Tibial nerve (tissue), 4 donors: ENCODE measurements at regions not wholly inside any gene's neighbourhood (a gene's known extent, or its start where the extent isn't known, plus 50 kb on each side); places are given as distances from the start of the nearest gene placed in this dataset.

ENCODE experiments used
- DNase-seq, 2 donors: peaks; one replicate each; pipeline ENCODE4 v3.0.0-alpha.2; 2019; ENCODE audit warnings: low spot score in 2 of 2
- H3K27ac ChIP-seq, 4 donors: fragments of 200-600 bp; sonication (generic) in 3 of 4; one replicate each; pipeline ENCODE4 v1.5.1; 2017 to 2019; ENCODE audit warnings: mild to moderate bottlenecking in 1 of 4
- H3K27me3 ChIP-seq, 2 donors: fragments of 200-600 bp; sonication (generic) in 1 of 2; one replicate each; pipeline versions ENCODE4 v1.5.1 to v1.6.0; 2017 to 2019
- H3K36me3 ChIP-seq, 3 donors: fragments of 200-600 bp; sonication (generic); one replicate each; pipeline ENCODE4 v1.5.1; 2018 to 2019
- H3K4me1 ChIP-seq, 4 donors: fragments of 200-600 bp; sonication (generic) in 3 of 4; one replicate each; pipeline ENCODE4 v1.5.1; 2017 to 2019
- H3K4me3 ChIP-seq, 4 donors: fragments of 200-600 bp; sonication (generic) in 3 of 4; one replicate each; pipeline ENCODE4 v1.5.1; 2017 to 2019; ENCODE audit warnings: mild to moderate bottlenecking in 1 of 4, moderate library complexity in 1 of 4
- H3K9me3 ChIP-seq, 4 donors: fragments of 200-600 bp; sonication (generic) in 3 of 4; one replicate each; pipeline ENCODE4 v1.5.1; 2017 to 2019
- EP300 ChIP-seq, 2 donors: sonication (generic); formaldehyde crosslinking; IDR thresholded peaks; one replicate each; pipeline ENCODE4 v1.6.1; 2017; ENCODE audit warnings: antibody characterized with exemption in 2 of 2, mild to moderate bottlenecking in 1 of 2
- POLR2A ChIP-seq, 2 donors: fragments of 450-650 bp; IDR thresholded peaks; one replicate each; pipeline ENCODE4 v1.6.1; 2017; ENCODE audit warnings: antibody characterized with exemption in 2 of 2, mild to moderate bottlenecking in 2 of 2, moderate library complexity in 2 of 2
- WGBS, 2 donors: methylation state at CpG; one replicate each; pipeline ENCODE4 v1.1.5; 2018; 5-methylcytosine and 5-hydroxymethylcytosine counted together
- TF ChIP-seq, protein P1 (sequence below), 5 experiments: fragments of 200-600 bp in 3 of 5; fragments of 450-650 bp in 2 of 5; sonication (generic) in 3 of 5; IDR thresholded peaks; one replicate each; pipeline ENCODE4 v1.5.1; 2016 to 2019; ENCODE audit warnings: antibody characterized with exemption in 5 of 5, mild to moderate bottlenecking in 3 of 5, moderate library complexity in 2 of 5

DNA sequence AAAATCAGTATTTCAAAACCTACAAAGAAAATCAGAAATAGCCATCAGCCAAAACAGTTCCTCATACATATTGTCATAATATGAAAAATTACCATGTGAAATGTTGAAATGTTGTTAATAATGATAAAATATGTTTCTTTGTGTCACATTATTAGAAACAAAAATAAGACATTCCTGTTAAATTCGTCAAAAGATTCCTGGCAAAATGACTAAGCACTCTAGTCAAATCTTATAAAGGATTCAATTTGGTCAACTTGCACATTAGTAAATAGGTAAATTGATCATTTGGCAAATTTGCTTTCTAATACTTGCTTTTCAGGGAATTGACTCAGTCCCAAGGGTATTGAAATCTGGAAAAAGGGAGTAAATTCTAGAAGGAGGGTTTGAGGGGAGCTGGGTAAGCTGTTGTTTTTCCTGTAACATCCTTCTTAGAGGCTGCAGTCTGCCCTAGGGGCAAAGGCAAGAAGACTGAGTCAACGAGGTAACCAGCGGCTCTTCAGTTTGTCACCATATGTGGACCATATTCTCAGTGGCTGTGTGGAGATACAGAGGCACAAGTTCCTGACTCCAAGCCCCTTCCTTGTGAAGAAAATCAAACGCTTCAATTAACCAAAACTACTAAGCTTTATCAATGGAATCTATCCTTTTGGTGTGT, 482.3 kb downstream of the TNS1 start:
- no peak for TF ChIP-seq POLR2A (IDR thresholded peaks at IDR 0.05)
- TF ChIP-seq EP300 (IDR thresholded peaks at IDR 0.05), result no peak
- TF ChIP-seq, protein P1, sequence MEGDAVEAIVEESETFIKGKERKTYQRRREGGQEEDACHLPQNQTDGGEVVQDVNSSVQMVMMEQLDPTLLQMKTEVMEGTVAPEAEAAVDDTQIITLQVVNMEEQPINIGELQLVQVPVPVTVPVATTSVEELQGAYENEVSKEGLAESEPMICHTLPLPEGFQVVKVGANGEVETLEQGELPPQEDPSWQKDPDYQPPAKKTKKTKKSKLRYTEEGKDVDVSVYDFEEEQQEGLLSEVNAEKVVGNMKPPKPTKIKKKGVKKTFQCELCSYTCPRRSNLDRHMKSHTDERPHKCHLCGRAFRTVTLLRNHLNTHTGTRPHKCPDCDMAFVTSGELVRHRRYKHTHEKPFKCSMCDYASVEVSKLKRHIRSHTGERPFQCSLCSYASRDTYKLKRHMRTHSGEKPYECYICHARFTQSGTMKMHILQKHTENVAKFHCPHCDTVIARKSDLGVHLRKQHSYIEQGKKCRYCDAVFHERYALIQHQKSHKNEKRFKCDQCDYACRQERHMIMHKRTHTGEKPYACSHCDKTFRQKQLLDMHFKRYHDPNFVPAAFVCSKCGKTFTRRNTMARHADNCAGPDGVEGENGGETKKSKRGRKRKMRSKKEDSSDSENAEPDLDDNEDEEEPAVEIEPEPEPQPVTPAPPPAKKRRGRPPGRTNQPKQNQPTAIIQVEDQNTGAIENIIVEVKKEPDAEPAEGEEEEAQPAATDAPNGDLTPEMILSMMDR (IDR thresholded peaks at IDR 0.05), result no peak
- Histone ChIP-seq H3K27me3 (no peaks in the 10 kb centered on the region), H3K9me3 (no peaks in the 10 kb centered on the region), H3K36me3 (no peaks in the 10 kb centered on the region), H3K27ac (no peak overlapping the region), H3K4me1 (no peaks in the 10 kb centered on the region), H3K4me3 (no peak overlapping the region)
- 75 to 80% methylated on average over 4 of the region's 4 CpGs for WGBS, 2 donors
- DNase-seq, result no peak

DNA sequence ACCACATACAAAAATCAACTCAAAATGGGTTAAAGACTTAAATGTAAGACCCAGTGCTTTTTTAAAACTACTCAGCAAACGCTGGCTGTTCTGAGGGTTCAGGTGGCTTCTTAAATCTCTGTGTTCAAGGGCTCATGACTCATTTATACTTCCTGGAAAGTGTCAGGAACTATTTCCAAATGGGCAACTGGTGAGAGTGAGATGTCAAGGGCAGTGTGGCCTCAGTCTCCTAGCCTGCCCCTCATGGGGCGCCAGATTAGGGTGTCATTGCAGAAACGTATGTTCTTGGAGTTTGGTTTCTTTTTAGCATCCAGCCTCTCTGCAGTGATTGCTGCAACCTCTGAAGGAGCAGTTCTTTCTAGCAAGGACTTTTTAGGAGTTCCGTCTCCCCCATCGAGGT, 485.4 kb downstream of the TNS1 start:
- H3K27me3 ChIP-seq, result no peaks in the 10 kb centered on the region
- H3K9me3 ChIP-seq, result no peaks in the 10 kb centered on the region
- WGBS, 2 donors, result 75 to 79% methylated on average over 5 of the region's 5 CpGs
- H3K36me3 ChIP-seq, result no peaks in the 10 kb centered on the region
- H3K4me1 ChIP-seq, result peaks cover 0 to 7% (median 0%) of the 10 kb centered on the region in 4 donors
- no peak for DNase-seq
- TF ChIP-seq EP300 (IDR thresholded peaks at IDR 0.05) (no peak), POLR2A (IDR thresholded peaks at IDR 0.05) (no peak)
- TF ChIP-seq, protein P1 (IDR thresholded peaks at IDR 0.05), result no peak
- H3K27ac ChIP-seq, result no peak overlapping the region
- H3K4me3 ChIP-seq, result no peak overlapping the region

DNA sequence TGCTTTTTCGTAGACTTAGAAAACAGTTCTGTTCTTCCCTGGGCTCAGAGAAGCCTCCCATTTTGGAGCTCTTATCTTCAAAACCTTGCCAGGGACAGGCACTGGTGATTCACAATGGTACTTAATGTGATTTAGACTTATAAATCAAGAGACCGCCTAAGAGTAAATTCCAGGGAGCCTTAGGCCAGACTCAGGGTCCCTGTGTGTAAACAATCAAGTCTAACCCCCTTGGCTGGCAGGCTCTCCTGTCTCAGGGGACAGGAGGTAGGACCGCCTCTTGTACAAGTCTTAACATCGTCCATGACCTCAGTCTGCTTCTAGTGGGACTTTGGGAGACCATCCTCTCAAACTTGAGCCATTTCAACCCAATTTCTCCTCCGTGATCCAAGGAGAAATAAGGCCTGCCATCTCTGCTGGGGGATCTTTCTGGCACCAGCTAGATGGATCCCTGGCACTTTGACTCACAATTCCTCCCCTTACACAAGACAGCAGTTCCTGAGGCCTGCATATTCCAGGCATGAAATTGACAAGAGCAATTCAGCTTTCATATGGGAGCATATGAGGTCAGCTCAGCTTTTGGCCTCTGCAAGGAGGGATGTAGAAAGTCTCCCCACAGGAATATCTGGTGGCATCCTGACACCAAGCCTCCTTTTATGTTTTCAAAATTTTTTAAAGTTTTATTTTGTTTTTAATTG, 487.0 kb downstream of the TNS1 start:
- H3K9me3 ChIP-seq, result no peaks in the 10 kb centered on the region
- H3K27ac ChIP-seq, result peak overlapping the region in 1 of 4 donors; percentile 58
- WGBS, 2 donors, result 69 to 84% methylated on average over 5 of the region's 5 CpGs
- no peak overlapping the region for H3K4me3 ChIP-seq
- no peak for DNase-seq
- peaks cover 0 to 12% (median 0%) of the 10 kb centered on the region in 4 donors for H3K4me1 ChIP-seq
- TF ChIP-seq EP300 (IDR thresholded peaks at IDR 0.05) (no peak), POLR2A (IDR thresholded peaks at IDR 0.05) (no peak)
- TF ChIP-seq, protein P1 (IDR thresholded peaks at IDR 0.05), result no peak
- H3K36me3 ChIP-seq, result no peaks in the 10 kb centered on the region
- no peaks in the 10 kb centered on the region for H3K27me3 ChIP-seq

DNA sequence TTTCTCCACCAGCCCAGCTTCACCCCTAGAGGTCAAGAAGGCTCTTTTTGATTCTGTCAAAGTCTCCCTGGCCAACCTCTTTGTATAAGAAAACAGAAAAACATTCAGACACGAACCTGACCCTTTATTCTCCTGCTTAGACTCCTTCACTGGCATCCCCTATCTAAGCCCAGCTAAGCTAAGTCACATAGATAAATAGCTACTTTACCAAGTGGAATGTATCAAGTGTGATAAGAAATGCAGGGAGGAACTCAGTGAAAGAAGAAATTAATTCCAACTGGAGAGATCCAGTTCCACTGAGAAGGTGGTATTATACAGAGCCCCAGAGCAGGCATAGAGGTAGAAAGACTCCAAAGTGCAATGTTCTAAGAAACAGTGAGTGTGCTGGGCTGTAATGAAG, 489.5 kb downstream of the TNS1 start:
- Histone ChIP-seq H3K9me3 (no peaks in the 10 kb centered on the region), H3K4me3 (no peak overlapping the region), H3K27ac (no peak overlapping the region), H3K27me3 (no peaks in the 10 kb centered on the region), H3K4me1 (peaks cover 0 to 19% (median 2%) of the 10 kb centered on the region in 4 donors), H3K36me3 (no peaks in the 10 kb centered on the region)
- 17 to 22% methylated on average over 1 of the region's 1 CpG for WGBS, 2 donors
- TF ChIP-seq, protein P1 (IDR thresholded peaks at IDR 0.05), result no peak
- TF ChIP-seq POLR2A (IDR thresholded peaks at IDR 0.05) (no peak), EP300 (IDR thresholded peaks at IDR 0.05) (no peak)
- DNase-seq, result no peak

DNA sequence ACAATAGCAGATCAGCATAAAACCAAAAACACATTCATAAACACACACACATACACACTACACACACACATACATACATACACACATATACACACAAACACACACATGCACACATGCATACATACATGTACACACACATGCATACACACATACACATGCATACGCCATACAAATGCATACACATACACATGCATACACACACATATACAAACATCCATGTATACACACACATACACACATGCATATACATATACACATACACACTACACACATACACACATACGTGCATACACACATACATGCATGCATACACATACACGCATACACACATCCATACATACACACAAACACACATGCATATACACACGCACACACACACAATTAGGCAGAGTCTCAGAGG, 490.1 kb downstream of the TNS1 start:
- no peak overlapping the region for H3K4me3 ChIP-seq
- no peaks in the 10 kb centered on the region for H3K36me3 ChIP-seq
- no peak overlapping the region for H3K27ac ChIP-seq
- peaks cover 0 to 19% (median 2%) of the 10 kb centered on the region in 4 donors for H3K4me1 ChIP-seq
- H3K27me3 ChIP-seq, result no peaks in the 10 kb centered on the region
- no peak for DNase-seq
- WGBS, 2 donors, result 80 to 82% methylated on average over 4 of the region's 4 CpGs
- TF ChIP-seq POLR2A (IDR thresholded peaks at IDR 0.05) (no peak), EP300 (IDR thresholded peaks at IDR 0.05) (no peak)
- H3K9me3 ChIP-seq, result no peaks in the 10 kb centered on the region
